Inflammatory macrophage treated with lipopolysaccharide for 1 hour (primary cell): ENCODE measurements at regions not wholly inside any gene's neighbourhood (a gene's known extent, or its start where the extent isn't known, plus 50 kb on each side); places are given as distances from the start of the nearest gene placed in this dataset.
"Not testable (repeated sequence)": the region's sequence is repeated elsewhere in the genome, so short reads cannot be mapped to it uniquely, and the experiment has no call there.

Source experiments
- DNase-seq, 2 donors: peaks; one replicate each; pipeline ENCODE4 v3.0.0-alpha.2; 2020 to 2022

GRCh38 chr2:7830616-7831015 is 851.2 kb upstream of the ID2 start:
- no peak for DNase-seq

GRCh38 chr2:7835151-7835550 is 846.7 kb upstream of the ID2 start:
- DNase-seq = no peak

- peak; percentile 9 to 15 for DNase-seq
Measured at GRCh38 chr2:7835693-7836680, 845.9 kb upstream of the ID2 start.

- peak; percentile 53 to 60 for DNase-seq
Measured at GRCh38 chr2:7837237-7837760, 844.6 kb upstream of the ID2 start.

- DNase-seq = no peak
Measured at GRCh38 chr2:7838669-7839068, 843.2 kb upstream of the ID2 start.

- no peak for DNase-seq
Measured at GRCh38 chr2:7840651-7841380, 841.0 kb upstream of the ID2 start.

GRCh38 chr2:7841751-7842150 is 840.1 kb upstream of the ID2 start:
- DNase-seq = peak; percentile 7 to 8

- no peak for DNase-seq
Measured at GRCh38 chr2:7844414-7844965, 837.4 kb upstream of the ID2 start.

GRCh38 chr2:7845332-7845731 is 836.5 kb upstream of the ID2 start:
- no peak for DNase-seq

- DNase-seq = no peak
Measured at GRCh38 chr2:7846607-7847006, 835.2 kb upstream of the ID2 start.

- no peak for DNase-seq
Measured at GRCh38 chr2:7847321-7847720, 834.5 kb upstream of the ID2 start.

- DNase-seq = no peak
Measured at GRCh38 chr2:7849027-7849426, 832.8 kb upstream of the ID2 start.

GRCh38 chr2:7849531-7849930 is 832.3 kb upstream of the ID2 start:
- no peak for DNase-seq

- peak; percentile 38 to 52 for DNase-seq
Measured at GRCh38 chr2:7852546-7852945, 829.3 kb upstream of the ID2 start.

- DNase-seq = no peak
Measured at GRCh38 chr2:7857904-7858303, 824.0 kb upstream of the ID2 start.

- DNase-seq = no peak
Measured at GRCh38 chr2:7858624-7859023, 823.2 kb upstream of the ID2 start.

- DNase-seq = no peak
Measured at GRCh38 chr2:7860693-7861092, 821.2 kb upstream of the ID2 start.

- DNase-seq = no peak
Measured at GRCh38 chr2:7861910-7862702, 819.8 kb upstream of the ID2 start.

GRCh38 chr2:7866104-7866503 is 815.8 kb upstream of the ID2 start:
- no peak for DNase-seq

GRCh38 chr2:7866825-7867224 is 815.0 kb upstream of the ID2 start:
- DNase-seq = peak; percentile 15 to 49

GRCh38 chr2:7867867-7868266 is 814.0 kb upstream of the ID2 start:
- peak; percentile 79 to 86 for DNase-seq

- no peak for DNase-seq
Measured at GRCh38 chr2:7868836-7869235, 813.0 kb upstream of the ID2 start.

- not testable (repeated sequence) for DNase-seq
Measured at GRCh38 chr2:7876445-7876844, 805.4 kb upstream of the ID2 start.
